ENCODE measurements at regions not wholly inside any gene's neighbourhood (a gene's known extent, or its start where the extent isn't known, plus 50 kb on each side); places are given as distances from the start of the nearest gene placed in this dataset.

DNA sequence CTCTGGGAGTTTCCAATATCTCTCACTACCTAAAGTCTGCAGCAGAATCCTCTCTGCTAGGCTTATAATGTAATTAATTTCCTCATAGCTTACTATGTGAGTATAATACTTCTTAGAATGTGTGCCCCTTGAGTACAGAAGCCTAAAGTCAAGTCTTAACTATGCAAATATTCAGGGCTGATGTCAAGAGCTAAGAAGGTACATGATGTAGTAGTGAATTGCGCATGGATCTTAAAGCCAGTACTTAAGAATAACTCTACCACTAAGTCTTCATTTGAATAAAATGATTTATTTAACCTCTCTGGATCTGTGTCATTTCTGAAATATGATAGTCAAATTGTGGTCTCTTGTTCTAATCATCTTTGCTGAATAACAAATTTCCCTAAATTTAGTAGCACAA is 442.9 kb downstream of the DTWD2 start:
- TF ChIP-seq, protein P1, sequence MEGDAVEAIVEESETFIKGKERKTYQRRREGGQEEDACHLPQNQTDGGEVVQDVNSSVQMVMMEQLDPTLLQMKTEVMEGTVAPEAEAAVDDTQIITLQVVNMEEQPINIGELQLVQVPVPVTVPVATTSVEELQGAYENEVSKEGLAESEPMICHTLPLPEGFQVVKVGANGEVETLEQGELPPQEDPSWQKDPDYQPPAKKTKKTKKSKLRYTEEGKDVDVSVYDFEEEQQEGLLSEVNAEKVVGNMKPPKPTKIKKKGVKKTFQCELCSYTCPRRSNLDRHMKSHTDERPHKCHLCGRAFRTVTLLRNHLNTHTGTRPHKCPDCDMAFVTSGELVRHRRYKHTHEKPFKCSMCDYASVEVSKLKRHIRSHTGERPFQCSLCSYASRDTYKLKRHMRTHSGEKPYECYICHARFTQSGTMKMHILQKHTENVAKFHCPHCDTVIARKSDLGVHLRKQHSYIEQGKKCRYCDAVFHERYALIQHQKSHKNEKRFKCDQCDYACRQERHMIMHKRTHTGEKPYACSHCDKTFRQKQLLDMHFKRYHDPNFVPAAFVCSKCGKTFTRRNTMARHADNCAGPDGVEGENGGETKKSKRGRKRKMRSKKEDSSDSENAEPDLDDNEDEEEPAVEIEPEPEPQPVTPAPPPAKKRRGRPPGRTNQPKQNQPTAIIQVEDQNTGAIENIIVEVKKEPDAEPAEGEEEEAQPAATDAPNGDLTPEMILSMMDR (IDR thresholded peaks at IDR 0.05), result no peak
- TF ChIP-seq ZFX (IDR thresholded peaks at IDR 0.05; ENCODE audit: borderline replicate concordance), result no peak

Data from 22Rv1 (cell line).